ENCODE measurements at regions not wholly inside any gene's neighbourhood (a gene's known extent, or its start where the extent isn't known, plus 50 kb on each side); places are given as distances from the start of the nearest gene placed in this dataset.

DNA sequence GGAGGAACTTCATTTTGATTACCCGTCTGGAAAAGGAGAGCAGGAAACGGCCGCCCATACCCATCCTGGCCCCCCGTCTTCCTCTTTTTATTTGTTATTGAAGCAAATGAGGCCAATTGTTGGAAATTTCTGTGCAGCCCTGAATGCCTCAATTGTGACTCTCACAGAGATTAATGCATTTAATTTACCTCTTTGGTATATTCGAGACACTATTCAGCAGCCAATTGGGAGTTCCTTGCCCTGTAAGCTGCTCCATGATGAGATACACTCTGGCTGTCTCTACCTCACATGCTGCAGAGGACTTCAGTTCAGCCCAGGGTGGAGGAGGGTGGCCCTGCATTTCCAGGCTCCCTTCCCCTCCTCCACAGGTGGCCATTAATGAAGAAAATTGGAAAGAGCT lies 60.6 kb upstream of the NTM start:
- H3K9me3 ChIP-seq (replicated peaks; ENCODE audit: control insufficient read depth, insufficient read depth, low read length), result no peaks in the 10 kb centered on the region
- H3K4me1 ChIP-seq (ENCODE audit: control insufficient read depth, insufficient read depth, low read length), result no peaks in the 10 kb centered on the region
- no peak overlapping the region for H2AFZ ChIP-seq (ENCODE audit: control insufficient read depth, low read depth, low read length)
- FAIRE-seq, result no peak
- H3K4me3 ChIP-seq, result no peak overlapping the region
- H3K27ac ChIP-seq (ENCODE audit: control insufficient read depth, insufficient read depth), result no peak overlapping the region
- ChIA-PET CTCF (no interaction called here), RAD21 (ENCODE audit: unreplicated experiment) (no interaction called here), SMC1A (ENCODE audit: uncharacterized antibody, unreplicated experiment) (no interaction called here), POLR2A (no interaction called here)
- no peak for DNase-seq (ENCODE audit: low read depth, low spot score)
- intact Hi-C loops (cut with micrococcal nuclease; ENCODE audit: unreplicated experiment), result no loop called here
- H3K4me2 ChIP-seq (ENCODE audit: control insufficient read depth, insufficient read depth), result no peak overlapping the region
- no peaks in the 10 kb centered on the region; a peak in 1 of 4 replicates for H3K27me3 ChIP-seq (replicated peaks in 1 of 2; ENCODE audit: control insufficient read depth in 2 of 2, insufficient read depth in 2 of 2, low read length in 1 of 2)
- H3K79me2 ChIP-seq (ENCODE audit: control insufficient read depth, insufficient read depth, low read length), result no peaks in the 10 kb centered on the region
- H3K9ac ChIP-seq (ENCODE audit: control insufficient read depth, insufficient read depth, low read length), result no peak overlapping the region
- no TSS peak for BruUV-seq (replicated peaks)
- TF ChIP-seq POLR2AphosphoS2 (IDR thresholded peaks at IDR 0.05; ENCODE audit: low read depth, low read length), result no peak
- TF ChIP-seq, protein P1, sequence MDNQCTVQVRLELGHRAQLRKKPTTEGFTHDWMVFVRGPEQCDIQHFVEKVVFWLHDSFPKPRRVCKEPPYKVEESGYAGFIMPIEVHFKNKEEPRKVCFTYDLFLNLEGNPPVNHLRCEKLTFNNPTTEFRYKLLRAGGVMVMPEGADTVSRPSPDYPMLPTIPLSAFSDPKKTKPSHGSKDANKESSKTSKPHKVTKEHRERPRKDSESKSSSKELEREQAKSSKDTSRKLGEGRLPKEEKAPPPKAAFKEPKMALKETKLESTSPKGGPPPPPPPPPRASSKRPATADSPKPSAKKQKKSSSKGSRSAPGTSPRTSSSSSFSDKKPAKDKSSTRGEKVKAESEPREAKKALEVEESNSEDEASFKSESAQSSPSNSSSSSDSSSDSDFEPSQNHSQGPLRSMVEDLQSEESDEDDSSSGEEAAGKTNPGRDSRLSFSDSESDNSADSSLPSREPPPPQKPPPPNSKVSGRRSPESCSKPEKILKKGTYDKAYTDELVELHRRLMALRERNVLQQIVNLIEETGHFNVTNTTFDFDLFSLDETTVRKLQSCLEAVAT (IDR thresholded peaks at IDR 0.05), result no peak
- no peak for ATAC-seq
- in situ Hi-C loops (cut with MboI), result no loop called here
- no peaks in the 10 kb centered on the region for H3K36me3 ChIP-seq (ENCODE audit: control insufficient read depth in 2 of 2, insufficient read depth in 2 of 2, low read length in 1 of 2)
- no peaks in the 10 kb centered on the region for H4K20me1 ChIP-seq (ENCODE audit: control insufficient read depth, insufficient read depth)
- 0% methylated on average over 5 of the region's 5 CpGs for WGBS (ENCODE audit: insufficient coverage, insufficient replicate concordance, low lambda C conversion rate, missing lambda C conversion rate)

DNA sequence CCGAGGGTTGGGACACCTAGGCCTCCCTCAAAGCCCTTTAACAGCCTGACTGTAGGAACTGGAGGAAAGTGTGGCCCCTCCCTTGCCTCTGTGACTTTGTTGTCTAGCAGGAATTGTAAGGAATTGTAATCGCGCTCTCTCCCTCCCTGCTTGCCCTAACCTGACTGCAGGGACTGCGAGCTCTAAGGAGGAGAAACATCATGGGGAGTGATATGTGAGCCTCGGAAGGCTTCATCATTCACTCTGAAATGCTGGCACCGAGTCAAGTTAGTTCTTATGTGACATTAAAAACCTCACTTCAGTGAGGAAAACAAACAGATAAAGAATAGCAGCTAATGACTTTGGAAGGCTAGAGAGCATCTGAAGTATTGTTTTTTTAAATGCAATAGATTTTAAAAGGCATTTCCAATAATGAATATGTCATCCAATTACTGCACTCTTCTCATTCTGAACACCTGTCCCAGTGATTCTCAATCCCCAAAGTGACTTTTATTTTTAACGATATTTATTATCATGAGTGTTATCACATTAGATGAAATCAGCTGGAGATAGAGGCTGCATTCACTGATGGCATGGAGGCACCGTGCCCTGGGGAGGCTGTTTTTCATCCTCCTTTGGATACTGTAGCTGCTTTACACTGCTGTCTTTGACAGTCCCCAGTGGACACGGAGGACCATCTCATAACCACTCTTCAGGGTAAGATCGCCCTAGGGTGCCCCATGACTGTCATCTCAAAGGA lies 58.5 kb upstream of the NTM start:
- ChIA-PET SMC1A (ENCODE audit: uncharacterized antibody, unreplicated experiment) (no interaction called here), RAD21 (ENCODE audit: unreplicated experiment) (no interaction called here), POLR2A (no interaction called here), CTCF (no interaction called here)
- no peak overlapping the region for H3K4me2 ChIP-seq (ENCODE audit: control insufficient read depth, insufficient read depth)
- no peaks in the 10 kb centered on the region for H3K4me1 ChIP-seq (ENCODE audit: control insufficient read depth, insufficient read depth, low read length)
- no TSS peak for BruUV-seq (replicated peaks)
- no peaks in the 10 kb centered on the region for H3K79me2 ChIP-seq (ENCODE audit: control insufficient read depth, insufficient read depth, low read length)
- in situ Hi-C loops (cut with MboI), result no loop called here
- no peaks in the 10 kb centered on the region for H3K36me3 ChIP-seq (ENCODE audit: control insufficient read depth in 2 of 2, insufficient read depth in 2 of 2, low read length in 1 of 2)
- H3K27ac ChIP-seq (ENCODE audit: control insufficient read depth, insufficient read depth), result no peak overlapping the region
- H3K4me3 ChIP-seq, result no peak overlapping the region
- H3K9me3 ChIP-seq (replicated peaks; ENCODE audit: control insufficient read depth, insufficient read depth, low read length), result no peaks in the 10 kb centered on the region
- H3K9ac ChIP-seq (ENCODE audit: control insufficient read depth, insufficient read depth, low read length), result no peak overlapping the region
- H2AFZ ChIP-seq (ENCODE audit: control insufficient read depth, low read depth, low read length), result no peak overlapping the region
- no peaks in the 10 kb centered on the region; a peak in 1 of 4 replicates for H3K27me3 ChIP-seq (replicated peaks in 1 of 2; ENCODE audit: control insufficient read depth in 2 of 2, insufficient read depth in 2 of 2, low read length in 1 of 2)
- intact Hi-C loops (cut with micrococcal nuclease; ENCODE audit: unreplicated experiment), result no loop called here
- DNase-seq (ENCODE audit: low read depth, low spot score), result no peak
- no peak for ATAC-seq
- H4K20me1 ChIP-seq (ENCODE audit: control insufficient read depth, insufficient read depth), result no peaks in the 10 kb centered on the region
- 21% methylated on average over 10 of the region's 10 CpGs for WGBS (ENCODE audit: insufficient coverage, insufficient replicate concordance, low lambda C conversion rate, missing lambda C conversion rate)
- FAIRE-seq, result no peak
- TF ChIP-seq ZNF217 (IDR thresholded peaks at IDR 0.05), result no peak
- no peak for TF ChIP-seq GATAD2B (conservative IDR thresholded peaks at IDR 0.05; ENCODE audit: low read depth)
- TF ChIP-seq, protein P2, sequence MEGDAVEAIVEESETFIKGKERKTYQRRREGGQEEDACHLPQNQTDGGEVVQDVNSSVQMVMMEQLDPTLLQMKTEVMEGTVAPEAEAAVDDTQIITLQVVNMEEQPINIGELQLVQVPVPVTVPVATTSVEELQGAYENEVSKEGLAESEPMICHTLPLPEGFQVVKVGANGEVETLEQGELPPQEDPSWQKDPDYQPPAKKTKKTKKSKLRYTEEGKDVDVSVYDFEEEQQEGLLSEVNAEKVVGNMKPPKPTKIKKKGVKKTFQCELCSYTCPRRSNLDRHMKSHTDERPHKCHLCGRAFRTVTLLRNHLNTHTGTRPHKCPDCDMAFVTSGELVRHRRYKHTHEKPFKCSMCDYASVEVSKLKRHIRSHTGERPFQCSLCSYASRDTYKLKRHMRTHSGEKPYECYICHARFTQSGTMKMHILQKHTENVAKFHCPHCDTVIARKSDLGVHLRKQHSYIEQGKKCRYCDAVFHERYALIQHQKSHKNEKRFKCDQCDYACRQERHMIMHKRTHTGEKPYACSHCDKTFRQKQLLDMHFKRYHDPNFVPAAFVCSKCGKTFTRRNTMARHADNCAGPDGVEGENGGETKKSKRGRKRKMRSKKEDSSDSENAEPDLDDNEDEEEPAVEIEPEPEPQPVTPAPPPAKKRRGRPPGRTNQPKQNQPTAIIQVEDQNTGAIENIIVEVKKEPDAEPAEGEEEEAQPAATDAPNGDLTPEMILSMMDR (IDR thresholded peaks at IDR 0.05 in 2 of 3, conservative IDR thresholded peaks at IDR 0.05 in 1 of 3; ENCODE audit: control insufficient read depth in 2 of 3, extremely low read depth in 1 of 3, insufficient read depth in 1 of 3, low read depth in 3 of 3, low read length in 3 of 3), result no peak
- TF ChIP-seq, protein P3, sequence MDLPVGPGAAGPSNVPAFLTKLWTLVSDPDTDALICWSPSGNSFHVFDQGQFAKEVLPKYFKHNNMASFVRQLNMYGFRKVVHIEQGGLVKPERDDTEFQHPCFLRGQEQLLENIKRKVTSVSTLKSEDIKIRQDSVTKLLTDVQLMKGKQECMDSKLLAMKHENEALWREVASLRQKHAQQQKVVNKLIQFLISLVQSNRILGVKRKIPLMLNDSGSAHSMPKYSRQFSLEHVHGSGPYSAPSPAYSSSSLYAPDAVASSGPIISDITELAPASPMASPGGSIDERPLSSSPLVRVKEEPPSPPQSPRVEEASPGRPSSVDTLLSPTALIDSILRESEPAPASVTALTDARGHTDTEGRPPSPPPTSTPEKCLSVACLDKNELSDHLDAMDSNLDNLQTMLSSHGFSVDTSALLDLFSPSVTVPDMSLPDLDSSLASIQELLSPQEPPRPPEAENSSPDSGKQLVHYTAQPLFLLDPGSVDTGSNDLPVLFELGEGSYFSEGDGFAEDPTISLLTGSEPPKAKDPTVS (IDR thresholded peaks at IDR 0.05; ENCODE audit: low read depth, low read length), result no peak
- no peak for TF ChIP-seq FOS (IDR thresholded peaks at IDR 0.05; ENCODE audit: borderline replicate concordance, extremely low read depth, insufficient read length)
- no peak for TF ChIP-seq SIX5 (IDR thresholded peaks at IDR 0.05; ENCODE audit: low read depth, low read length, severe bottlenecking)
- no peak for TF ChIP-seq TBL1XR1 (IDR thresholded peaks at IDR 0.05; ENCODE audit: low read depth, low read length)
- TF ChIP-seq ZZZ3 (IDR thresholded peaks at IDR 0.05; ENCODE audit: control insufficient read depth, insufficient read length, low read depth), result no peak
- TF ChIP-seq HDGF (IDR thresholded peaks at IDR 0.05), result no peak

Measured in GM12878 (cell line).